Activated naive CD8-positive, alpha-beta T cell treated with anti-CD3 and anti-CD28 coated beads, Interleukin-2, amount 50 U/mL, for 16 hours (primary cell): ENCODE measurements at regions not wholly inside any gene's neighbourhood (a gene's known extent, or its start where the extent isn't known, plus 50 kb on each side); places are given as distances from the start of the nearest gene placed in this dataset.

Experiments
- DNase-seq: peaks from one replicate; pipeline ENCODE4 v3.0.0-alpha.2; 2020; ENCODE audit warnings: low read depth, low spot score

GRCh38 chr14:98976271-98976670 lies 295.7 kb downstream of the BCL11B start:
- no peak for DNase-seq

DNA sequence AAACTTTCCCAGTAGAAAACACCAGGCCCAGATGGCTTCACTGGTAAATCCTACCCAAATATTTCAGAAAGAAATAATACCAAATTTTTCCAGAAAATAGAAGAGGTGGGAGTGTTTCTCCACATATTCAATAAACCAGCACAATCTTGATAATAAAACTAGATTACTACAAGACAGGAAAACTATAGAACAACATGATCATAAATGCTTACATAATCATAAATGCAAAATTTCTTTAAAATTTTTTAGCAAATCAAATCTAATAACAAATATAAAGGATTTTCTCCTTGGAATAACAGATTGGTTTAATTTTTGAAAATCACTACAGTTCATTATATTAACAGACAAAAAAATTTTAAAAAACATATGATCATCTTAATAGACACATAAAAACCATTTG lies 294.5 kb downstream of the BCL11B start:
- no peak for DNase-seq

- DNase-seq, result no peak
Observed at GRCh38 chr14:98982986-98983385, 289.0 kb downstream of the BCL11B start.

- DNase-seq, result no peak
Observed at GRCh38 chr14:98984027-98984718, 287.8 kb downstream of the BCL11B start.

- DNase-seq, result no peak
Observed at GRCh38 chr14:98984719-98985041, 287.3 kb downstream of the BCL11B start.

DNA sequence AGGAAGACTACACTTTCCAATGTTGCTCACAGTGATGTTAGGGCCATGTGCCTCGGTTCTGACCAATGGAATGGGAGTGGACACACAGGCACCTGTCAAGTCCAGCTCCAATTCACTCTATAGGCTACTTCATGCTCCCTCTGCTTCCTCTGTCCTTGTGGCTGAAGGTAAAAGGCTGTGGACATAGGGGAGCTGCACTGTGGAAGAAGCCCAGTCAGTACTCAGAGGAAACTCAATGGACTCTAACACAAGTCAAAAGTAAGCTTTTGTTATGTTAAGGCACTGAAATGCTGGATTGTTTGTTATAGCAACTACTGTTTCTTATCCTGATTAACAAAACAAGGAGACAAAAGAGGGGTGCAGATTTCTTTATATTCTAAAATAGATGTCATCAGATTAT lies 278.2 kb downstream of the BCL11B start:
- DNase-seq, result no peak

DNA sequence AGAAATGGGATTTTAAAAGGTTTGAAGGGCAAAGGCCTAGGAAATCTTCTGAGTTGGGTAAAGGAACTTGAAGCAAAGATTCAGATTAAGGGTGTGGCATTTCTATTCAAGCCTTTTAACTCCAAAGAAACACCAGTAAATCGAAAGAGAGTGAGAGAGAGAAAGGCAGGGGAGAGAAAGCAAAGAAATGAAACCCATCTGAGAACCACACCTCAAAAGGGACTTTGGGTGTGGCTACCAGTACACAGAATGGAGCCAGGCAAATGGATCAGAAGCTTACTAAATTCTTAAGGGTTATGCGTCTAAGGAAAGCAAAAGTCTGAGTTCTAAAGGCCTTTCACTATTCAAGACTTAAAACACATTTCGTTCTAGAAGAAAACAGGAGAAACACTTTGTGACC lies 277.4 kb downstream of the BCL11B start:
- no peak for DNase-seq

GRCh38 chr14:98997526-98998205 lies 274.3 kb downstream of the BCL11B start:
- no peak for DNase-seq

DNA sequence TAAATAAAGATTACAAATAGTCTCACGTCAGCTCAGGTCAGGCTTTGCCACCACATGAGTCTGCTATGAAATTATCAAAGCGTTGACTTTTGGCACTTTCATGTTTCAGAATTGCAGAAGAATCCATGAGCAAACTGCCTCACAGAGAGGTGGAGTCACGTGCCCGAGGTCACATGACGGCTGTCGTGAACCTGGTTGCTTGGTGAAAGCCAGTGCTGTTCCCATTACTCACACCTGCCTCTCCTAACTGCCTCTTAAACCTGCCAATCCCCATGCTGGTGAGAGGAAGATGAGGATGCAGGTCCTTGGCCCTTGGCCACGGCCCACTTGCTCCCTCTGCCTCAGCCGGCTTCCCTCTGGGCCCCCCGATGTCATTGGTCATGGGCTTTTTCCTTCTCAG lies 272.7 kb downstream of the BCL11B start:
- DNase-seq, result no peak

GRCh38 chr14:98999901-99000300 lies 272.1 kb downstream of the BCL11B start:
- DNase-seq, result no peak

DNA sequence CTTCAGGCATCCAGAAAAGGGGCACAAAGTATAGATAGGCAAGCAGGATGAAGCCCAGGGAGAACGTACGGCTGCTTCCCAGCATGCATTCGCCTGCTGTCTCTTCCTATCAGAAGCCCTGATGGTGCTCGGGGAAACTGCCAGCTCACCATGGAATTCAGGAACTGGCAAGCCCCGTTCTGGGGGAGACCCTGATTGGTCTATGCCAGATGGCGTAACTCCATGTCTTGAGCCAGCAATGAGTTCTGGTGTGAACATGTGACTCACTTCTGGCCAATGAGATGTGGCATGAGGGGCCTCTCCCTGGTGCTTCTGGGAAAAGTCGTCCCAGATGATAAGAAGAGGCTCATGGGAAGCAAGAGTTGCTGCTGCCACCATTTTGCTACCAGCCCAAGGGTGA lies 270.8 kb downstream of the BCL11B start:
- no peak for DNase-seq

DNA sequence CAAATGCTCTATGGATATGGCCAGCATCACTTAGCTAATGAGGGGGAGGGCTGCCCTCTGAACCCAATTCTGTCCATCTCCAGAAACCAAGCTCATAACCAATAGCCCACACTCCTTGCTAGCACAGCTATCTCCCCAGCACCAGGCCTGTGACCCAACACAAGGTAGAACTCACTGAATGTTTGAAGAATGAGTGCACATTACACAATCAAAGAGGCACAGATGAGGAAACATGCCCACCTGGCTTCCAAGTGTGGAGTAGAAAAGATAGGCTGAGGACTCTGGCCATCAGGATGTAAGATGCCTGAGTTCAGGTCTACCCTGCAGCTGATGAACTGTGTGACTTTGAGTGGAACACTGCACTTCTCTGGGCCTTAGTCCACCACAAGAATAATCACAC lies 268.4 kb downstream of the BCL11B start:
- no peak for DNase-seq

GRCh38 chr14:99004112-99004511 lies 267.9 kb downstream of the BCL11B start:
- DNase-seq, result no peak

GRCh38 chr14:99006276-99006675 lies 265.7 kb downstream of the BCL11B start:
- DNase-seq, result no peak

DNA sequence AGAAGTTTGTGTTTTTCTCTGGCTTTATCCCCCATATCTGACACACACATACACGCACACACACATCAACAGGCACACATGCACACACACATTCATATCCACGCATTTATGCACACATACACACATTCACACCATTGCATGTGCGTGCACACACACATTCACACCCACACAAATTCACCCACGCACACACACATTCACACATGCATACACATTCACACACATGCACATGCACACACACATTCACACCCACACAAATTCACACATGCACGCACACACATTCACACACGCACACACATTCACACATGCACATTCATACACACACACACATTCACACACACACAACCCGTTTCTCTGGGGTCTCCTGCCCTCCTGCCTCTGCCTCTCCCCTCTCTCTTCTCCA lies 264.2 kb downstream of the BCL11B start:
- DNase-seq, result no peak

DNA sequence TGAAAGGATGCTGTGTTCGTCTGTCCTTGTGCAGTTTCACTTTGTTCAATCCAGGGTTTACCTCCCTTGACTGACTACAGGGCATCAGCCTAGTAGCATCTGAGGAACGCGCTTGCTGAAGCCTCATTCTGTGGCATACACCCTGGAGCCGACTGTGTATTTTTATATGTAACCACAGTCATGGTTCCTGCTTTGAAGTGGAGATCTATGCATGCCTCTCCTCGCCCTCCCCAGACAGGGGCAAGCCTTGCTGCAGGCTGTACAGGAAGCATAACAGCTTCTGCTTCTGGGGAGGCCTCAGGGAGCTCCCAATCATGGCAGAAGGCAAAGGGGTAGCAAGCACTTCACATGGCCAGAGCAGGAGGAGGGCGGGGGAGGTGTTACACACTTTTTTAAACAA lies 262.1 kb downstream of the BCL11B start:
- no peak for DNase-seq

DNA sequence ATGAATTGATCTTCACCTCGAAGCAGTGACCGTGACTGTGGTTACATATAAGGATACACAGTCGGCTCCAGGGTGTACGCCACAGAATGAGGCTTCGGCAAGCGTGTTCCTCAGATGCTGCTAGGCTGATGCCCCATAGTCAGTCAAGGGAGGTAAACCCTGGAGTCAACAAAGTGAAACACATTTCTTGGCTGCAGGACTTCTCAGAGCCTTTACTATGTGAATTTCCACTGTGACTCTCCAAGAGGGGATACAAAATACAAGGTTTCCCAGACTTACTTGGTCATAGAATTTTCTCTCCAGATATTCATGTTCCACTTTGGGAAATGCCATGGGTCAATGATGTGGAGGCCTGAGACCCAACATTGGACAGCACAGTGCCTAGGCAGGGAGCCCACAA lies 260.6 kb downstream of the BCL11B start:
- no peak for DNase-seq

DNA sequence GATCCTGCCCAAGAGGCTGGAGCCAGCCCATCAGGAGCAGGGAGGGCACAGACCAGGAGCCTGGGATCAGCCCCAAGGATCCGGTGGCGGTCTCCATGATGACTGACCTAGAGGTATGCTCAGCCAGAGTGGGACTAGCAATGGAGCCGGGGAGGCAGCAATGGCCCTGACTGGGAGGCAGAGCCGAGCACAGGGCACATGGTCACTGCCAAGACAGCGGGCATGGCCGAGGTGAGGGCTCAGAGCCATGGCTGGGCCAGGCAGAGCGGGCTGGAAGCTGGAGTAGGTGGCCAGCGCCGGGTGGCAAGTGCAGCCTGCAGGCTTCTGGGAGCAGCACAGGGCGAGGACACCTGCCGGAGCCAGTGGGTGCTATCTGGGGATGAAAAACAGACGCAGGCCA lies 259.3 kb downstream of the BCL11B start:
- no peak for DNase-seq

- DNase-seq, result no peak
Observed at GRCh38 chr14:99015833-99016232, 256.2 kb downstream of the BCL11B start.

DNA sequence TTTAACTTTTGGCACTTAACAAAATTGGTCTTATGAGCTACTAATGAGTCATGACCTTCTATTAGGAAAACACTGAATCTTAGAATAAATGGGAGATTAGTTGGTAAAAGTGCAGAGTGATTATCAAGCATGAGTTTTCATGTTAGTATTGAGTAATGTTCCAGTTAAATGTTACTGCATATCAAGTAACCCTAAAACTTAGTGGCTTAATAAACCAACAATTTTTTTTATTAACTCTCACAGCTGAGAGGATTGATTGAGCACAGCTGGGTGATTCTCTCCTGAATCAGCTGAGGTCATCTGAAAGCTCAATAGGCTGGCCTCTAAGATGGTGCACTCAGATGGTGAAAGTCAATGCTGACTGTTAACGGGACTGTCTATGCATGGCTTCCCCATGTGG lies 248.6 kb downstream of the BCL11B start:
- no peak for DNase-seq

GRCh38 chr14:99024926-99025325 lies 247.1 kb downstream of the BCL11B start:
- no peak for DNase-seq

GRCh38 chr14:99025418-99025817 lies 246.6 kb downstream of the BCL11B start:
- DNase-seq, result no peak

DNA sequence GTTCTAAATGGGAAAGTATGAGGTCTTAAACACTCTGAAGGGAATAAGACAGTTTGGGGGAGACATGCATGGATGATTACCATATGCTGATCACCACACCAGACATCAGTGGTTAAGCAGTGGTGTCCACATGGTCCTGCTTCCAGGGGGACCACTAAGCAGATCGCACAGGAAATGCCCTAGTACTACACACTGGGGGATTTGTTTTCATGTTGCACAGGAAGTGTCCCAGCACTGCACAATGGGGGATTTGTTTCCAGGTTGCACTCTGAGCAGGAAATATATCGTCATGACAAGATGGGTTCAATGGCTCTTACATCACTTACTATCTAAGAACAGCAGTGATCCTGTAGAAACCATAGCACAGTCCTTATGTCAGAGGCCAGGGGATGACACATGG lies 245.5 kb downstream of the BCL11B start:
- DNase-seq, result no peak

- no peak for DNase-seq
Observed at GRCh38 chr14:99028041-99028440, 244.0 kb downstream of the BCL11B start.
